MCF 10A (cell line): ENCODE measurements at regions not wholly inside any gene's neighbourhood (a gene's known extent, or its start where the extent isn't known, plus 50 kb on each side); places are given as distances from the start of the nearest gene placed in this dataset.

ENCODE experiments used
- BruUV-seq: library from RNA; stranded (reverse); fragments of 400-500 nt; replicated peaks from 2 replicates; lab custom pipeline; 2021; lab: Mats Ljungman, UMichigan
- CTCF ChIA-PET: fragments of 300-600 bp; sonication (Branson Sonifier 250); formaldehyde crosslinking; extraction: SDS; loops from one replicate; lab custom pipeline; 2021; ENCODE audit warnings: antibody characterized with exemption, inconsistent platforms; lab: Yijun Ruan, JAX
- POLR2A ChIA-PET: fragments of 300-600, 350-650 bp; sonication (Branson Sonifier 250); formaldehyde crosslinking; extraction: SDS; loops from one replicate; lab custom pipeline; 2020; ENCODE audit warnings: antibody characterized with exemption, inconsistent platforms; lab: Yijun Ruan, JAX
- DNase-seq: peaks from one replicate; pipeline ENCODE4 v3.0.0-alpha.2; 2018; ENCODE audit not compliant: unreplicated experiment
- H3K27ac Mint-ChIP-seq: one replicate; pipeline ENCODE4 v1.8.0; 2022; ENCODE audit warnings: mild to moderate bottlenecking, low read depth, mixed read lengths; ENCODE audit not compliant: unreplicated experiment
- H3K27me3 Mint-ChIP-seq: one replicate; pipeline ENCODE4 v1.8.0; 2022; ENCODE audit warnings: mixed read lengths; ENCODE audit not compliant: insufficient read depth, unreplicated experiment
- H3K36me3 Mint-ChIP-seq: one replicate; pipeline ENCODE4 v1.8.0; 2022; ENCODE audit warnings: mild to moderate bottlenecking, moderate library complexity, mixed read lengths; ENCODE audit not compliant: insufficient read depth, unreplicated experiment
- H3K4me1 Mint-ChIP-seq: one replicate; pipeline ENCODE4 v1.8.0; 2022; ENCODE audit warnings: mixed read lengths; ENCODE audit not compliant: insufficient read depth, unreplicated experiment
- H3K4me3 Mint-ChIP-seq: one replicate; pipeline ENCODE4 v1.8.0; 2022; ENCODE audit warnings: mild to moderate bottlenecking, moderate library complexity, mixed read lengths; ENCODE audit not compliant: unreplicated experiment
- H3K9me3 Mint-ChIP-seq: one replicate; pipeline ENCODE4 v1.8.0; 2022; ENCODE audit warnings: mixed read lengths; ENCODE audit not compliant: unreplicated experiment
- CTCF ChIP-seq: fragments of 200-600 bp; IDR thresholded peaks from one replicate; pipeline ENCODE4 v1.8.0; 2022; ENCODE audit warnings: antibody characterized with exemption, mild to moderate bottlenecking; ENCODE audit not compliant: unreplicated experiment
- intact Hi-C: fragments of 100-400 bp; cut with micrococcal nuclease; formaldehyde crosslinking; loops from 2 replicates; pipeline ENCODE4 v1.14.1; 2022

GRCh38 chr1:201605385-201606010, 66.6 kb downstream of the NAV1 start:
- H3K4me3 Mint-ChIP-seq: no peak overlapping the region
- no TSS peak for BruUV-seq
- ChIA-PET POLR2A (interaction anchor here (2.0 kb wide), 1 partner anchor 11 kb away, joined by 11 read pairs; no protein-coding TSS in a partner anchor), CTCF (no interaction called here)
- H3K9me3 Mint-ChIP-seq: no peaks in the 10 kb centered on the region
- no peaks in the 10 kb centered on the region for H3K36me3 Mint-ChIP-seq
- H3K27me3 Mint-ChIP-seq: no peaks in the 10 kb centered on the region
- no peak for TF ChIP-seq CTCF
- DNase-seq: no peak
- intact Hi-C loops: no loop called here
- no peak overlapping the region for H3K27ac Mint-ChIP-seq
- peaks cover 23% of the 10 kb centered on the region for H3K4me1 Mint-ChIP-seq

- Mint-ChIP-seq H3K27ac (no peak overlapping the region), H3K9me3 (no peaks in the 10 kb centered on the region), H3K4me1 (peaks cover 17% of the 10 kb centered on the region), H3K36me3 (no peaks in the 10 kb centered on the region), H3K27me3 (no peaks in the 10 kb centered on the region), H3K4me3 (no peak overlapping the region)
- POLR2A ChIA-PET: no interaction called here
- intact Hi-C loops: no loop called here
- CTCF ChIA-PET: no interaction called here
- BruUV-seq: no TSS peak
- no peak for DNase-seq
- TF ChIP-seq CTCF: no peak
Measured at GRCh38 chr1:201606096-201606495, 67.2 kb downstream of the NAV1 start.

GRCh38 chr1:201606623-201607022, 67.7 kb downstream of the NAV1 start:
- Mint-ChIP-seq H3K36me3 (no peaks in the 10 kb centered on the region), H3K9me3 (no peaks in the 10 kb centered on the region), H3K27me3 (no peaks in the 10 kb centered on the region), H3K4me3 (no peak overlapping the region), H3K4me1 (peaks cover 14% of the 10 kb centered on the region), H3K27ac (no peak overlapping the region)
- no TSS peak for BruUV-seq
- no peak for TF ChIP-seq CTCF
- intact Hi-C loops: no loop called here
- DNase-seq: no peak
- POLR2A ChIA-PET: no interaction called here
- CTCF ChIA-PET: no interaction called here

- no peak for DNase-seq
- intact Hi-C loops: no loop called here
- H3K4me1 Mint-ChIP-seq: no peaks in the 10 kb centered on the region
- no peak for TF ChIP-seq CTCF
- no peak overlapping the region for H3K4me3 Mint-ChIP-seq
- no peaks in the 10 kb centered on the region for H3K36me3 Mint-ChIP-seq
- POLR2A ChIA-PET: interaction anchor here (0.6 to 2.7 kb wide), 4 partner anchors 11 to 241 kb away, joined by 3 to 7 read pairs (median 4); no protein-coding TSS in a partner anchor
- no TSS peak for BruUV-seq
- no peaks in the 10 kb centered on the region for H3K27me3 Mint-ChIP-seq
- CTCF ChIA-PET: interaction anchor here (0.8 to 2.0 kb wide), 11 partner anchors 11 to 184 kb away, joined by 3 to 10 read pairs (median 4); no protein-coding TSS in a partner anchor
- H3K9me3 Mint-ChIP-seq: no peaks in the 10 kb centered on the region
- no peak overlapping the region for H3K27ac Mint-ChIP-seq
Measured at GRCh38 chr1:201608635-201609395, 69.9 kb downstream of the NAV1 start.
